SU-DHL-6 (cell line): ENCODE measurements at regions not wholly inside any gene's neighbourhood (a gene's known extent, or its start where the extent isn't known, plus 50 kb on each side); places are given as distances from the start of the nearest gene placed in this dataset.

Source experiments
- EZH2phosphoT487 ChIP-seq: fragments of 200-600 bp; sonication (generic), shearing (Covaris generic); conservative IDR thresholded peaks from 2 replicates; pipeline ENCODE4 v1.6.1; 2018; ENCODE audit warnings: mild to moderate bottlenecking, antibody characterized with exemption, low read length, moderate library complexity, mixed read lengths
- TF ChIP-seq, protein P1 (sequence below): fragments of 200-600 bp; sonication (generic); IDR thresholded peaks from one replicate; pipeline ENCODE4 v1.5.1; 2017; ENCODE audit warnings: antibody characterized with exemption, mild to moderate bottlenecking, low read length, moderate library complexity; ENCODE audit not compliant: insufficient read depth, poor library complexity, severe bottlenecking

DNA sequence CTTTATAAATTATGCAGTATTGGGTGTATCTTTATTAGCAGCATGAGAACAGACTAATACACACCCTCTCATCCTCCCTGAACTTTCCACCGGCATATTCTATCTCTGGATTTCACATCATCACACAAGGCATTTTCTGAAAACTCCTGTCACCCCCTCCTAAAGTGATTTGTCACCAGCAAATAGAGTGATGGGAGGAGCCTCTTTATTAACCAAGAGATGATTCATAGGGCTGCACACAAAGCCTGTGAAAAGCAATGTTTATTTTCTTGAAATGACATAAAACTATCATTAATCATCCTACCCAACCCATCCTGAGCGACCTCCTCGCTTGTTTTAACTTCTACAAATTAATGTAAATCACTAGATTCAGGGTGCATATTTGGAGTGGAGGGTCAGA lies 394.7 kb upstream of the SULF2 start:
- TF ChIP-seq, protein P1, sequence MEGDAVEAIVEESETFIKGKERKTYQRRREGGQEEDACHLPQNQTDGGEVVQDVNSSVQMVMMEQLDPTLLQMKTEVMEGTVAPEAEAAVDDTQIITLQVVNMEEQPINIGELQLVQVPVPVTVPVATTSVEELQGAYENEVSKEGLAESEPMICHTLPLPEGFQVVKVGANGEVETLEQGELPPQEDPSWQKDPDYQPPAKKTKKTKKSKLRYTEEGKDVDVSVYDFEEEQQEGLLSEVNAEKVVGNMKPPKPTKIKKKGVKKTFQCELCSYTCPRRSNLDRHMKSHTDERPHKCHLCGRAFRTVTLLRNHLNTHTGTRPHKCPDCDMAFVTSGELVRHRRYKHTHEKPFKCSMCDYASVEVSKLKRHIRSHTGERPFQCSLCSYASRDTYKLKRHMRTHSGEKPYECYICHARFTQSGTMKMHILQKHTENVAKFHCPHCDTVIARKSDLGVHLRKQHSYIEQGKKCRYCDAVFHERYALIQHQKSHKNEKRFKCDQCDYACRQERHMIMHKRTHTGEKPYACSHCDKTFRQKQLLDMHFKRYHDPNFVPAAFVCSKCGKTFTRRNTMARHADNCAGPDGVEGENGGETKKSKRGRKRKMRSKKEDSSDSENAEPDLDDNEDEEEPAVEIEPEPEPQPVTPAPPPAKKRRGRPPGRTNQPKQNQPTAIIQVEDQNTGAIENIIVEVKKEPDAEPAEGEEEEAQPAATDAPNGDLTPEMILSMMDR: no peak
- TF ChIP-seq EZH2phosphoT487: no peak
